H1 (cell line): ENCODE measurements at regions not wholly inside any gene's neighbourhood (a gene's known extent, or its start where the extent isn't known, plus 50 kb on each side); places are given as distances from the start of the nearest gene placed in this dataset.

ENCODE experiments used
- CTCF ChIA-PET: fragments of 300-600 bp; sonication (Branson Sonifier 250); formaldehyde crosslinking; loops from one replicate; lab custom pipeline; 2021; ENCODE audit not compliant: partially characterized antibody; lab: Charles Lee
- POLR2A ChIA-PET: fragments of 300-600 bp; sonication (Branson Sonifier 250); formaldehyde crosslinking; loops from one replicate; lab custom pipeline; 2021; ENCODE audit warnings: inconsistent platforms; ENCODE audit not compliant: partially characterized antibody; lab: Charles Lee
- DNase-seq, 2 experiments: peaks; one replicate each; pipeline versions ENCODE4 v3.0.0 to v3.0.0-alpha.2; 2010 to 2022; ENCODE audit warnings: low spot score in 2 of 2, low read depth in 1 of 2, mixed read lengths in 1 of 2
- FAIRE-seq: peaks from 2 replicates; lab custom pipeline; 2011; peaks lifted over from hg19 to GRCh38; lab: Jason Lieb, UNC
- H2AFZ ChIP-seq: 2 replicates; pipeline ENCODE4 v1.8.1; 2012; ENCODE audit warnings: low read length, inconsistent platforms
- H2AK5ac ChIP-seq: 2 replicates; pipeline ENCODE4 v1.6.1; 2013; ENCODE audit warnings: low read depth, low read length
- H2BK120ac ChIP-seq: replicated peaks from 2 replicates; pipeline ENCODE3; 2013; ENCODE audit warnings: low read depth, low read length, inconsistent platforms
- H2BK12ac ChIP-seq: 2 replicates; pipeline ENCODE4 v1.6.1; 2013; ENCODE audit warnings: low read depth, low read length
- H2BK15ac ChIP-seq: 2 replicates; pipeline ENCODE4 v1.6.1; 2013; ENCODE audit warnings: low read length
- H2BK20ac ChIP-seq: 2 replicates; pipeline ENCODE4 v1.6.1; 2013; ENCODE audit warnings: low read length
- H2BK5ac ChIP-seq: 2 replicates; pipeline ENCODE4 v1.6.1; 2013; ENCODE audit warnings: low read depth, low read length
- H3K14ac ChIP-seq: 2 replicates; pipeline ENCODE4 v1.6.1; 2013; ENCODE audit warnings: inconsistent platforms; ENCODE audit not compliant: insufficient read length
- H3K18ac ChIP-seq: 2 replicates; pipeline ENCODE4 v1.6.1; 2013; ENCODE audit warnings: low read length; ENCODE audit errors: extremely low read depth
- H3K23ac ChIP-seq: 2 replicates; pipeline ENCODE4 v1.6.1; 2013; ENCODE audit warnings: inconsistent platforms; ENCODE audit not compliant: insufficient read length
- H3K23me2 ChIP-seq: 2 replicates; pipeline ENCODE4 v1.6.1; 2013; ENCODE audit warnings: low read depth, low read length
- H3K27ac ChIP-seq: 2 replicates; pipeline ENCODE4 v1.6.1; 2011; ENCODE audit warnings: low read depth, low read length, inconsistent platforms
- H3K27me3 ChIP-seq, 4 experiments: replicated peaks in 1 of 4; 1 replicate in 1 of 4; 2 replicates in 3 of 4; pipeline versions ENCODE4 v1.6.1 to v1.8.1; 2011 to 2013; ENCODE audit warnings: low read length in 3 of 4, mild to moderate bottlenecking in 3 of 4, inconsistent platforms in 2 of 4, mixed read lengths in 2 of 4, moderate library complexity in 1 of 4; ENCODE audit not compliant: control insufficient read depth in 3 of 4, insufficient read depth in 3 of 4; ENCODE audit errors: extremely low read depth in 1 of 4
- H3K36me3 ChIP-seq, 4 experiments: 2 replicates each; pipeline versions ENCODE4 v1.6.1 to v1.8.1; 2011 to 2013; ENCODE audit warnings: mild to moderate bottlenecking in 4 of 4, low read length in 3 of 4, moderate library complexity in 2 of 4, control low read depth in 1 of 4, inconsistent platforms in 1 of 4; ENCODE audit not compliant: insufficient read depth in 4 of 4, control insufficient read depth in 2 of 4
- H3K4ac ChIP-seq: replicated peaks from 2 replicates; pipeline ENCODE3; 2013; ENCODE audit warnings: low read length, low read depth, mixed read lengths, inconsistent platforms; ENCODE audit not compliant: insufficient read length
- H3K4me1 ChIP-seq, 4 experiments: replicated peaks in 1 of 4; 1 replicate in 1 of 4; 2 replicates in 3 of 4; pipeline versions ENCODE4 v1.6.1 to v1.8.1; 2011 to 2013; ENCODE audit warnings: low read length in 3 of 4, inconsistent platforms in 2 of 4, mixed read lengths in 1 of 4; ENCODE audit not compliant: insufficient read depth in 4 of 4, control insufficient read depth in 3 of 4
- H3K4me2 ChIP-seq, 2 experiments: 2 replicates each; pipeline versions ENCODE4 v1.6.1 to v1.8.1; 2011 to 2013; ENCODE audit warnings: low read depth in 2 of 2, low read length in 2 of 2, control low read depth in 1 of 2, inconsistent platforms in 1 of 2, mild to moderate bottlenecking in 1 of 2; ENCODE audit not compliant: insufficient read depth in 1 of 2
- H3K4me3 ChIP-seq, 4 experiments: fragments of 200-600, 300-600 bp in 1 of 4; sonication (generic), shearing (Covaris generic), sonication (Bioruptor Twin) in 1 of 4; 2 replicates each; pipeline versions ENCODE4 v1.5.1 to v1.8.1; 2011 to 2016; ENCODE audit warnings: low read length in 4 of 4, low read depth in 3 of 4, control low read depth in 2 of 4, inconsistent platforms in 2 of 4, mild to moderate bottlenecking in 2 of 4, mixed read lengths in 1 of 4, moderate library complexity in 1 of 4; ENCODE audit not compliant: insufficient read depth in 2 of 4; ENCODE audit errors: extremely low read depth in 1 of 4
- H3K56ac ChIP-seq: replicated peaks from 2 replicates; pipeline ENCODE3; 2013; ENCODE audit warnings: low read depth, mild to moderate bottlenecking, mixed read lengths, low read length, inconsistent platforms; ENCODE audit not compliant: insufficient read length
- H3K79me1 ChIP-seq: 2 replicates; pipeline ENCODE4 v1.6.1; 2013; ENCODE audit warnings: low read depth, low read length, control low read depth
- H3K79me2 ChIP-seq, 2 experiments: 2 replicates each; pipeline versions ENCODE4 v1.6.1 to v1.8.1; 2012 to 2013; ENCODE audit warnings: low read length in 2 of 2, mild to moderate bottlenecking in 2 of 2, inconsistent platforms in 1 of 2; ENCODE audit not compliant: insufficient read depth in 2 of 2, control insufficient read depth in 1 of 2
- H3K9ac ChIP-seq, 4 experiments: replicated peaks in 1 of 4; 1 replicate in 1 of 4; 2 replicates in 3 of 4; pipeline versions ENCODE4 v1.6.1 to v1.8.1; 2011 to 2013; ENCODE audit warnings: low read depth in 3 of 4, low read length in 3 of 4, control low read depth in 2 of 4, mild to moderate bottlenecking in 2 of 4, moderate library complexity in 2 of 4, inconsistent platforms in 1 of 4; ENCODE audit errors: extremely low read depth in 1 of 4
- H3K9me3 ChIP-seq, 2 experiments: 2 replicates each; pipeline versions ENCODE4 v1.6.1 to v1.8.1; 2012 to 2013; ENCODE audit warnings: mild to moderate bottlenecking in 2 of 2, moderate library complexity in 2 of 2, control low read depth in 1 of 2, inconsistent platforms in 1 of 2, low read depth in 1 of 2, low read length in 1 of 2, mixed read lengths in 1 of 2; ENCODE audit not compliant: insufficient read depth in 2 of 2
- H4K20me1 ChIP-seq, 2 experiments: replicated peaks in 1 of 2; 2 replicates each; pipeline versions ENCODE3 to v1.8.1; 2011 to 2013; ENCODE audit warnings: inconsistent platforms in 2 of 2, low read length in 2 of 2, mild to moderate bottlenecking in 1 of 2; ENCODE audit not compliant: insufficient read depth in 2 of 2, control insufficient read depth in 1 of 2
- H4K5ac ChIP-seq: 2 replicates; pipeline ENCODE4 v1.6.1; 2013; ENCODE audit warnings: low read length, low read depth, mixed read lengths, inconsistent platforms; ENCODE audit not compliant: insufficient read length
- H4K8ac ChIP-seq: 2 replicates; pipeline ENCODE4 v1.8.0; 2013; ENCODE audit warnings: mild to moderate bottlenecking, moderate library complexity, low read length, inconsistent platforms; ENCODE audit not compliant: insufficient read depth; ENCODE audit errors: extremely low read depth
- H4K91ac ChIP-seq: replicated peaks from 2 replicates; pipeline ENCODE3; 2013; ENCODE audit warnings: low read length, mixed read lengths, inconsistent platforms; ENCODE audit not compliant: insufficient read length
- BACH1 ChIP-seq: IDR thresholded peaks from 2 replicates; pipeline ENCODE4 v1.6.1; 2012; ENCODE audit warnings: low read length, improper control_type of control experiment
- RBBP5 ChIP-seq: IDR thresholded peaks from 2 replicates; pipeline ENCODE4 v1.7.1; 2012; ENCODE audit warnings: low read depth, mild to moderate bottlenecking, inconsistent platforms, low read length, moderate library complexity, borderline replicate concordance
- TBP ChIP-seq: IDR thresholded peaks from 2 replicates; pipeline ENCODE4 v1.6.1; 2011; ENCODE audit warnings: low read depth, low read length, improper control_type of control experiment
- WGBS, 2 experiments: shearing (Covaris generic) in 1 of 2; methylation state at CpG; one replicate each; pipeline versions ENCODE4 v1.1.6 to v1.1.7; 2013 to 2015; ENCODE audit warnings: low lambda C conversion rate in 2 of 2, mixed read lengths in 2 of 2, inconsistent platforms in 1 of 2, low coverage in 1 of 2, missing lambda C conversion rate in 1 of 2; ENCODE audit not compliant: insufficient replicate concordance in 2 of 2, insufficient coverage in 1 of 2, insufficient read length in 1 of 2; ENCODE audit errors: extremely low coverage in 1 of 2, missing lambda C conversion rate in 1 of 2; 5-methylcytosine and 5-hydroxymethylcytosine counted together
- TF ChIP-seq, protein P1 (sequence below): IDR thresholded peaks from 2 replicates; pipeline ENCODE4 v1.6.1; 2012; ENCODE audit warnings: inconsistent platforms

- H2BK20ac ChIP-seq = no peak overlapping the region
- H4K91ac ChIP-seq = no peak overlapping the region
- 94% methylated on average over 1 of the region's 1 CpG; no CpG with 5 or more reads in 1 of the 2 experiments for WGBS, 2 experiments
- H3K56ac ChIP-seq = no peak overlapping the region
- H4K8ac ChIP-seq = no peak overlapping the region
- H2BK120ac ChIP-seq = no peak overlapping the region
- ChIA-PET POLR2A (no interaction called here), CTCF (interaction anchor here (0.6 kb wide), 1 partner anchor 91 kb away, joined by 4 read pairs; no protein-coding TSS in a partner anchor)
- no peak overlapping the region for H3K18ac ChIP-seq
- H3K36me3 ChIP-seq = no peaks in the 10 kb centered on the region; a peak in 1 of 8 replicates
- no peak overlapping the region for H2AK5ac ChIP-seq
- no peak overlapping the region for H2BK15ac ChIP-seq
- FAIRE-seq = no peak
- no peak overlapping the region for H3K14ac ChIP-seq
- no peaks in the 10 kb centered on the region for H3K79me2 ChIP-seq
- H3K23ac ChIP-seq = no peak overlapping the region
- H3K23me2 ChIP-seq = no peaks in the 10 kb centered on the region
- no peaks in the 10 kb centered on the region for H3K4me1 ChIP-seq
- H3K9me3 ChIP-seq = no peaks in the 10 kb centered on the region
- no peak overlapping the region for H2BK12ac ChIP-seq
- TF ChIP-seq RBBP5 (no peak), TBP (no peak), BACH1 (no peak)
- TF ChIP-seq, protein P1, sequence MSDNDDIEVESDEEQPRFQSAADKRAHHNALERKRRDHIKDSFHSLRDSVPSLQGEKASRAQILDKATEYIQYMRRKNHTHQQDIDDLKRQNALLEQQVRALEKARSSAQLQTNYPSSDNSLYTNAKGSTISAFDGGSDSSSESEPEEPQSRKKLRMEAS = no peak
- H3K4ac ChIP-seq = no peak overlapping the region
- H4K20me1 ChIP-seq = no peaks in the 10 kb centered on the region
- H2BK5ac ChIP-seq = no peak overlapping the region
- H3K4me2 ChIP-seq = no peak overlapping the region
- H3K27me3 ChIP-seq = no peaks in the 10 kb centered on the region
- no peak overlapping the region for H2AFZ ChIP-seq
- no peak overlapping the region for H3K4me3 ChIP-seq
- H3K27ac ChIP-seq = no peak overlapping the region
- no peaks in the 10 kb centered on the region for H3K79me1 ChIP-seq
- no peak for DNase-seq
- no peak overlapping the region for H4K5ac ChIP-seq
- no peak overlapping the region for H3K9ac ChIP-seq
Measured at GRCh38 chr18:2186967-2187366, 384.3 kb downstream of the METTL4 start.
